Common myeloid progenitor, CD34-positive (primary cell): ENCODE measurements at regions not wholly inside any gene's neighbourhood (a gene's known extent, or its start where the extent isn't known, plus 50 kb on each side); places are given as distances from the start of the nearest gene placed in this dataset.

ENCODE experiments used
- CTCF ChIA-PET: fragments of 350-600 bp; sonication (Branson Sonifier 250); formaldehyde crosslinking; loops from one replicate; lab custom pipeline; 2021; ENCODE audit warnings: antibody characterized with exemption; lab: Charles Lee
- POLR2A ChIA-PET: fragments of 350-600 bp; sonication (Branson Sonifier 250); formaldehyde crosslinking; loops from one replicate; lab custom pipeline; 2021; ENCODE audit warnings: antibody characterized with exemption; lab: Charles Lee
- DNase-seq, 3 donors: peaks; one replicate each; pipeline versions ENCODE4 v3.0.0 to v3.0.0-alpha.2; 2013
- H3K27ac ChIP-seq, 2 experiments: 1 replicate in 1 of 2; 2 replicates in 1 of 2; pipeline ENCODE4 v1.7.0; 2013; ENCODE audit warnings: inconsistent platforms in 2 of 2, low read length in 2 of 2, mild to moderate bottlenecking in 2 of 2, low read depth in 1 of 2, moderate library complexity in 1 of 2; ENCODE audit not compliant: severe bottlenecking in 2 of 2, insufficient read depth in 1 of 2, poor library complexity in 1 of 2
- H3K27me3 ChIP-seq, 5 experiments: replicated peaks in 2 of 5; 1 replicate in 3 of 5; 2 replicates in 2 of 5; pipeline versions ENCODE4 v1.6.1 to v1.7.0; 2013; ENCODE audit warnings: low read length in 4 of 5, mild to moderate bottlenecking in 2 of 5, moderate library complexity in 2 of 5, inconsistent platforms in 1 of 5; ENCODE audit not compliant: insufficient read depth in 5 of 5, control insufficient read depth in 4 of 5
- H3K36me3 ChIP-seq, 4 experiments: 1 replicate in 2 of 4; 2 replicates in 2 of 4; pipeline versions ENCODE4 v1.6.1 to v1.7.0; 2013; ENCODE audit warnings: low read length in 3 of 4, control low read depth in 1 of 4, mild to moderate bottlenecking in 1 of 4; ENCODE audit not compliant: control insufficient read depth in 4 of 4, insufficient read depth in 4 of 4
- H3K4me1 ChIP-seq, 4 experiments: 1 replicate in 3 of 4; 2 replicates in 1 of 4; pipeline versions ENCODE4 v1.6.1 to v1.7.1; 2013; ENCODE audit warnings: low read length in 3 of 4, mild to moderate bottlenecking in 3 of 4, control low read depth in 1 of 4, inconsistent platforms in 1 of 4, moderate library complexity in 1 of 4; ENCODE audit not compliant: control insufficient read depth in 4 of 4, insufficient read depth in 4 of 4; ENCODE audit errors: control extremely low read depth in 1 of 4
- H3K4me3 ChIP-seq, 7 experiments: 1 replicate in 4 of 7; 2 replicates in 3 of 7; pipeline versions ENCODE4 v1.5.1 to v1.7.0; 2013; ENCODE audit warnings: mild to moderate bottlenecking in 7 of 7, low read length in 6 of 7, moderate library complexity in 6 of 7, inconsistent platforms in 2 of 7, low read depth in 2 of 7, control low read depth in 1 of 7; ENCODE audit not compliant: insufficient read depth in 4 of 7, control insufficient read depth in 1 of 7; ENCODE audit errors: extremely low read depth in 1 of 7
- H3K9me3 ChIP-seq, 5 experiments: 1 replicate in 4 of 5; 2 replicates in 1 of 5; pipeline versions ENCODE4 v1.6.1 to v1.7.1; 2013; ENCODE audit warnings: low read length in 4 of 5, mild to moderate bottlenecking in 2 of 5, inconsistent platforms in 1 of 5, low read depth in 1 of 5, moderate library complexity in 1 of 5; ENCODE audit not compliant: control insufficient read depth in 4 of 5, insufficient read depth in 2 of 5; ENCODE audit errors: control extremely low read depth in 1 of 5
- WGBS: methylation state at CpG from one replicate; pipeline ENCODE4 v1.1.5; 2013; ENCODE audit not compliant: insufficient coverage; 5-methylcytosine and 5-hydroxymethylcytosine counted together

- H3K36me3 ChIP-seq = no peaks in the 10 kb centered on the region
Measured at GRCh38 chr5:4700871-4701270, 439.3 kb upstream of the ADAMTS16 start.

GRCh38 chr5:4703931-4704458, 436.1 kb upstream of the ADAMTS16 start:
- WGBS = 90% methylated on average over 4 of the region's 4 CpGs
- no peaks in the 10 kb centered on the region for H3K4me1 ChIP-seq
- DNase-seq = no peak
- no peaks in the 10 kb centered on the region for H3K9me3 ChIP-seq
- no peaks in the 10 kb centered on the region for H3K36me3 ChIP-seq
- ChIA-PET POLR2A (no interaction called here), CTCF (no interaction called here)
- no peak overlapping the region for H3K4me3 ChIP-seq
- H3K27me3 ChIP-seq = no peaks in the 10 kb centered on the region
- H3K27ac ChIP-seq = no peak overlapping the region

More at GRCh38 chr5:4700871-4701270, 439.3 kb upstream of the ADAMTS16 start:
- WGBS = 100% methylated on average over 2 of the region's 3 CpGs
- H3K4me1 ChIP-seq = no peaks in the 10 kb centered on the region
- no peak for DNase-seq
- H3K27ac ChIP-seq = no peak overlapping the region
- no peaks in the 10 kb centered on the region for H3K9me3 ChIP-seq
- H3K4me3 ChIP-seq = no peak overlapping the region
- ChIA-PET CTCF (interaction anchor here (0.5 kb wide), 1 partner anchor 357 kb away, joined by 3 read pairs; no protein-coding TSS in a partner anchor), POLR2A (no interaction called here)
- no peaks in the 10 kb centered on the region for H3K27me3 ChIP-seq

GRCh38 chr5:4704951-4705350, 435.2 kb upstream of the ADAMTS16 start:
- CTCF ChIA-PET = no interaction called here
- H3K27me3 ChIP-seq = no peaks in the 10 kb centered on the region
- DNase-seq = no peak
- WGBS = 89% methylated on average over 3 of the region's 3 CpGs
- POLR2A ChIA-PET = no interaction called here
- H3K4me3 ChIP-seq = no peak overlapping the region
- H3K36me3 ChIP-seq = no peaks in the 10 kb centered on the region
- H3K4me1 ChIP-seq = no peaks in the 10 kb centered on the region
- H3K27ac ChIP-seq = no peak overlapping the region
- no peaks in the 10 kb centered on the region for H3K9me3 ChIP-seq

GRCh38 chr5:4716781-4717180, 423.3 kb upstream of the ADAMTS16 start:
- Histone ChIP-seq H3K27ac (no peak overlapping the region), H3K4me1 (no peaks in the 10 kb centered on the region), H3K4me3 (no peak overlapping the region), H3K36me3 (no peaks in the 10 kb centered on the region), H3K9me3 (no peaks in the 10 kb centered on the region), H3K27me3 (no peaks in the 10 kb centered on the region)
- CTCF ChIA-PET = no interaction called here
- POLR2A ChIA-PET = no interaction called here
- DNase-seq = no peak
- 71% methylated on average over 1 of the region's 4 CpGs for WGBS

- Histone ChIP-seq H3K27me3 (no peaks in the 10 kb centered on the region), H3K4me1 (no peaks in the 10 kb centered on the region), H3K9me3 (no peaks in the 10 kb centered on the region), H3K36me3 (no peaks in the 10 kb centered on the region), H3K27ac (no peak overlapping the region), H3K4me3 (no peak overlapping the region)
- DNase-seq = no peak
- ChIA-PET CTCF (no interaction called here), POLR2A (no interaction called here)
- WGBS = no CpG with 5 or more reads among the region's 1 CpG
Measured at GRCh38 chr5:4717446-4717845, 422.7 kb upstream of the ADAMTS16 start.

GRCh38 chr5:4720831-4721230, 419.3 kb upstream of the ADAMTS16 start:
- H3K27ac ChIP-seq = no peak overlapping the region
- no peaks in the 10 kb centered on the region for H3K4me1 ChIP-seq
- CTCF ChIA-PET = no interaction called here
- no peak overlapping the region for H3K4me3 ChIP-seq
- POLR2A ChIA-PET = no interaction called here
- H3K36me3 ChIP-seq = no peaks in the 10 kb centered on the region
- 95% methylated on average over 4 of the region's 6 CpGs for WGBS
- H3K27me3 ChIP-seq = no peaks in the 10 kb centered on the region
- no peak for DNase-seq
- no peaks in the 10 kb centered on the region for H3K9me3 ChIP-seq

- no peak for DNase-seq
- H3K27ac ChIP-seq = no peak overlapping the region
- WGBS = 83% methylated on average over 2 of the region's 2 CpGs
- H3K36me3 ChIP-seq = no peaks in the 10 kb centered on the region
- ChIA-PET CTCF (no interaction called here), POLR2A (no interaction called here)
- no peak overlapping the region for H3K4me3 ChIP-seq
- no peaks in the 10 kb centered on the region for H3K27me3 ChIP-seq
- no peaks in the 10 kb centered on the region for H3K9me3 ChIP-seq
- no peaks in the 10 kb centered on the region for H3K4me1 ChIP-seq
Measured at GRCh38 chr5:4722886-4723285, 417.2 kb upstream of the ADAMTS16 start.
